Ramos (cell line): ENCODE measurements at regions not wholly inside any gene's neighbourhood (a gene's known extent, or its start where the extent isn't known, plus 50 kb on each side); places are given as distances from the start of the nearest gene placed in this dataset.
"Not testable (repeated sequence)": the region's sequence is repeated elsewhere in the genome, so short reads cannot be mapped to it uniquely, and the experiment has no call there.

ENCODE experiments used
- in situ Hi-C: fragments of 300-500 bp; cut with MboI; formaldehyde crosslinking; loops from one replicate; pipeline ENCODE4 v1.14.3; 2022; ENCODE audit warnings: low sequenced_read_pairs; ENCODE audit not compliant: unreplicated experiment

- in situ Hi-C loops, result no loop called here
Observed at GRCh38 chr22:33144721-33145120, 86.5 kb upstream of the SYN3 start.

- in situ Hi-C loops, result no loop called here
Observed at GRCh38 chr22:33142282-33143055, 84.3 kb upstream of the SYN3 start.

GRCh38 chr22:33139937-33140336 is 81.8 kb upstream of the SYN3 start:
- in situ Hi-C loops, result no loop called here

GRCh38 chr22:33138333-33138732 is 80.2 kb upstream of the SYN3 start:
- in situ Hi-C loops, result not testable (repeated sequence)

- in situ Hi-C loops, result no loop called here
Observed at GRCh38 chr22:33130473-33130872, 72.3 kb upstream of the SYN3 start.

- in situ Hi-C loops, result no loop called here
Observed at GRCh38 chr22:33129621-33130020, 71.4 kb upstream of the SYN3 start.

- in situ Hi-C loops, result no loop called here
Observed at GRCh38 chr22:33126881-33127280, 68.7 kb upstream of the SYN3 start.

- in situ Hi-C loops, result no loop called here
Observed at GRCh38 chr22:33124471-33124870, 66.3 kb upstream of the SYN3 start.

GRCh38 chr22:33122439-33122838 is 64.3 kb upstream of the SYN3 start:
- in situ Hi-C loops, result not testable (repeated sequence)

- in situ Hi-C loops, result no loop called here
Observed at GRCh38 chr22:33119044-33119443, 60.9 kb upstream of the SYN3 start.

GRCh38 chr22:33117821-33118220 is 59.6 kb upstream of the SYN3 start:
- in situ Hi-C loops, result no loop called here

GRCh38 chr22:33116841-33117547 is 58.8 kb upstream of the SYN3 start:
- in situ Hi-C loops, result no loop called here

- in situ Hi-C loops, result no loop called here
Observed at GRCh38 chr22:33114565-33114964, 56.4 kb upstream of the SYN3 start.

- in situ Hi-C loops, result no loop called here
Observed at GRCh38 chr22:33112580-33112979, 54.4 kb upstream of the SYN3 start.

- in situ Hi-C loops, result no loop called here
Observed at GRCh38 chr22:33111491-33111890, 53.3 kb upstream of the SYN3 start.

GRCh38 chr22:33110562-33111163 is 52.5 kb upstream of the SYN3 start:
- in situ Hi-C loops, result no loop called here

- in situ Hi-C loops, result no loop called here
Observed at GRCh38 chr22:33109514-33110430, 51.6 kb upstream of the SYN3 start.

- in situ Hi-C loops, result no loop called here
Observed at GRCh38 chr22:33108037-33108436, 49.9 kb upstream of the SYN3 start.
